GM10266 (cell line): ENCODE measurements at regions not wholly inside any gene's neighbourhood (a gene's known extent, or its start where the extent isn't known, plus 50 kb on each side); places are given as distances from the start of the nearest gene placed in this dataset.
"Not testable (repeated sequence)": the region's sequence is repeated elsewhere in the genome, so short reads cannot be mapped to it uniquely, and the experiment has no call there.

Experiments
- DNase-seq: peaks from one replicate; pipeline ENCODE4 v3.0.0; 2012; ENCODE audit errors: extremely low spot score
- CTCF ChIP-seq: IDR thresholded peaks from 2 replicates; pipeline ENCODE4 v1.5.1; 2012; ENCODE audit warnings: mild to moderate bottlenecking, low read depth; ENCODE audit not compliant: control insufficient read depth, insufficient read depth; ENCODE audit errors: missing control alignments

- no peak for DNase-seq
- TF ChIP-seq CTCF: no peak
Measured at GRCh38 chr3:26307787-26308186, 314.8 kb upstream of the LRRC3B start.

- DNase-seq: no peak
- no peak for TF ChIP-seq CTCF
Measured at GRCh38 chr3:26308454-26308853, 314.1 kb upstream of the LRRC3B start.

GRCh38 chr3:26309536-26309935 lies 313.0 kb upstream of the LRRC3B start:
- not testable (repeated sequence) for DNase-seq

DNA sequence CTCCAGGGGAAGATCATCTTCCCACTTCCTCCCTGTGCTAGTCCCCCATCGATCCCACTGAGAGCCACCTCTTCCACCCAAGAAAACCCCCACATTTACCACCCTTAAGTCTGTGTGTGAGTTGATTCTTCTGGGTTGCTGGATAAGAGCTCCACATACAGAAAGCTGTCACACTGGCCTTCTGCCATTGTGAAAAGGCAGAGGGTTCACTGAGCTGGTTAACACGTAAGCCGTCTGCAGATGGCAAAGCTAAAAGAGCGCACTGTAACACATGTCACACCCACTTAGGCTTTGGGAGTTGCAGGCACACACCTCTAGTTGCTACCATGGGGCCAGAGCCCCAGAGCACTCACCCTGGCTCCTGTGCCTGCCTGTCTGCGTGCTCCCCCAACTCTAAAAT lies 309.8 kb upstream of the LRRC3B start:
- no peak for TF ChIP-seq CTCF
- no peak for DNase-seq

GRCh38 chr3:26316472-26316871 lies 306.1 kb upstream of the LRRC3B start:
- no peak for TF ChIP-seq CTCF
- no peak for DNase-seq

- not testable (repeated sequence) for DNase-seq
Measured at GRCh38 chr3:26323741-26324140, 298.8 kb upstream of the LRRC3B start.

DNA sequence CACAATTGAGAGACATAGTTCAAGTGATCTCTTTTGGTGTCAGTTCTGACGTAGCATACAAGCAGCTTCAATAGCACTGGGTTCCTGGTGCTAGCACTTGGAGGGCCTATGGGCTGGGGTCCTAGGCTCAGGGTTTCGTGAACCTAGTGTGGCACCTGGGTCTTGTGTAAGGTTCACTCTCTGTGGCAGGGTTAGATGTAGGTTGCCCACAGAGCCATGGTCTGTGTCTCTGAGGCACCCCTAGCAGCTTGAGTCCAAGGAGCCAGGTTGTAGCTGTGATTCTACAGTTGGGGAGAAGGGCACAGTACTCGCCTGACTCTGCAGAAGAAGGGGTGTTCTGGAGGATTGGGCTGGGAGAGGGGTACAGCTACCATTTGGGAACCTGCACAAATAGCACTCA lies 282.6 kb upstream of the LRRC3B start:
- no peak for DNase-seq
- no peak for TF ChIP-seq CTCF

DNA sequence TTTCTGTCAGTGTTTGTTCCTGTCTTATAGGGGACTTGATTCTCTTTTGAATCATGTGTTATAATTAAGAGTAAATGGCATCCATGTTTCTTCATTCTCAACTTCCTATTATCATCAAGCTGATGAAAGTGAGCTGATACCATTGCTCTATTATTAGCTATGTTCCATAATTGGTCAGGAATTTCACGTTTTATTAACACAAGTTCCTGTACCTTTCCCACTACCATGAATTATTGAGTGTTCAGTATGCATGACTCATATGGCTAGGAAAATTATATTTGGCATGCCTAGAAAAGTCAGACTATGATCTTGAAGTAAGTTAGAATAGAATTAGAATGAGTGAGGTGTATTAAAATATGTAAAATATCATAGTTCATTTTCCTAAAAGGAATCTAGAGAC lies 278.9 kb upstream of the LRRC3B start:
- no peak for TF ChIP-seq CTCF
- no peak for DNase-seq

DNA sequence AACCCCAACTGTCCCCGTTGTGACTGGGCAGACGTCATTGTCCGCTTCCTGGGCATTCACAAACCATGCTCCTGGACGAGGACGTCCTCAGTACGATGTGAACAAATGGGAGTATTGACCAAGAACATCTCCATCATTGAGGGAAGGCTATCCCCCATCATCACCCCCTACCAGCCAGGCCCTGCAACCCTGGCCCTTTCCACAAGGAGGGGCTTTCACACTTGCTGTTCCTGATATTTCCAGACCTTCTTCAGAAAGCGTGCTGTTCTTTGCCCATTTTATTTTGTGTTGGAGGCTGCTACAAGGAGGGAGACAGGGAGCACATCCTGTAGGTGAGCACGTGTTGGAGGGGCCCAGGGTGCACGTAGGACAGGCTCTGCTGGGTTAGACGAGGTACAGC lies 277.0 kb upstream of the LRRC3B start:
- DNase-seq: no peak

More for the DNA sequence above, 277.0 kb upstream of the LRRC3B start:
- no peak for TF ChIP-seq CTCF
